ENCODE measurements at regions not wholly inside any gene's neighbourhood (a gene's known extent, or its start where the extent isn't known, plus 50 kb on each side); places are given as distances from the start of the nearest gene placed in this dataset.
"Not testable (repeated sequence)": the region's sequence is repeated elsewhere in the genome, so short reads cannot be mapped to it uniquely, and the experiment has no call there.

- no peak overlapping the region for H3K4me3 ChIP-seq (ENCODE audit: low read depth, low read length)
- no peak for TF ChIP-seq CTCF (conservative IDR thresholded peaks at IDR 0.05; ENCODE audit: low read depth, low read length)
- DNase-seq (ENCODE audit: low read depth) = no peak
Measured at GRCh38 chr7:42567051-42567450, 330.0 kb upstream of the GLI3 start.

GRCh38 chr7:42561797-42562196 is 324.8 kb upstream of the GLI3 start:
- H3K4me3 ChIP-seq (ENCODE audit: low read depth, low read length) = no peak overlapping the region
- TF ChIP-seq CTCF (conservative IDR thresholded peaks at IDR 0.05; ENCODE audit: low read depth, low read length) = no peak
- no peak for DNase-seq (ENCODE audit: low read depth)

GRCh38 chr7:42560866-42561265 is 323.9 kb upstream of the GLI3 start:
- no peak for TF ChIP-seq CTCF (conservative IDR thresholded peaks at IDR 0.05; ENCODE audit: low read depth, low read length)
- H3K4me3 ChIP-seq (ENCODE audit: low read depth, low read length) = no peak overlapping the region
- DNase-seq (ENCODE audit: low read depth) = no peak

GRCh38 chr7:42554932-42555331 is 317.9 kb upstream of the GLI3 start:
- not testable (repeated sequence) for DNase-seq (ENCODE audit: low read depth); H3K4me3 ChIP-seq (ENCODE audit: low read depth, low read length)

GRCh38 chr7:42552227-42552626 is 315.2 kb upstream of the GLI3 start:
- no peak overlapping the region for H3K4me3 ChIP-seq (ENCODE audit: low read depth, low read length)
- TF ChIP-seq CTCF (conservative IDR thresholded peaks at IDR 0.05; ENCODE audit: low read depth, low read length) = no peak
- no peak for DNase-seq (ENCODE audit: low read depth)

GRCh38 chr7:42550706-42551470 is 313.9 kb upstream of the GLI3 start:
- no peak for DNase-seq (ENCODE audit: low read depth)
- TF ChIP-seq CTCF (conservative IDR thresholded peaks at IDR 0.05; ENCODE audit: low read depth, low read length) = no peak
- no peak overlapping the region for H3K4me3 ChIP-seq (ENCODE audit: low read depth, low read length)

- no peak for DNase-seq (ENCODE audit: low read depth)
- H3K4me3 ChIP-seq (ENCODE audit: low read depth, low read length) = no peak overlapping the region
- TF ChIP-seq CTCF (conservative IDR thresholded peaks at IDR 0.05; ENCODE audit: low read depth, low read length) = no peak
Measured at GRCh38 chr7:42549866-42550485, 313.0 kb upstream of the GLI3 start.

Measured in epithelial cell of proximal tubule (primary cell).